Psoas muscle (tissue), 7 donors: ENCODE measurements at regions not wholly inside any gene's neighbourhood (a gene's known extent, or its start where the extent isn't known, plus 50 kb on each side); places are given as distances from the start of the nearest gene placed in this dataset.
A peak's percentile ranks its signal among the peaks of the same experiment; 100 is the strongest.

Source experiments
- ATAC-seq, 4 donors: fragments of 200-7000 bp; cut with Tn5 transposase; one replicate each; pipeline ENCODE4 v1.9.1; 2020; ENCODE audit warnings: moderate library complexity in 3 of 4, mild to moderate bottlenecking in 2 of 4
- DNase-seq, 2 donors: peaks; one replicate each; pipeline ENCODE4 v3.0.0-alpha.2; 2020
- H3K27ac ChIP-seq: fragments of 200-600 bp; one replicate; pipeline ENCODE4 v1.8.0; 2022
- H3K27me3 ChIP-seq, 3 donors: fragments of 200-600 bp in 1 of 3; one replicate each; pipeline versions ENCODE4 v1.6.1 to v1.8.0; 2013 to 2022; ENCODE audit warnings: low read length in 2 of 3, mild to moderate bottlenecking in 2 of 3, moderate library complexity in 1 of 3; ENCODE audit not compliant: insufficient read depth in 3 of 3
- H3K36me3 ChIP-seq, 2 donors: fragments of 200-600 bp in 1 of 2; one replicate each; pipeline versions ENCODE4 v1.6.1 to v1.8.0; 2013 to 2022; ENCODE audit warnings: low read depth in 1 of 2, mild to moderate bottlenecking in 1 of 2, moderate library complexity in 1 of 2; ENCODE audit not compliant: insufficient read depth in 1 of 2
- H3K4me1 ChIP-seq: fragments of 200-600 bp; one replicate; pipeline ENCODE4 v1.8.0; 2022
- H3K4me3 ChIP-seq: fragments of 200-600 bp; one replicate; pipeline ENCODE4 v1.8.0; 2022; ENCODE audit warnings: mild to moderate bottlenecking
- H3K9me3 ChIP-seq: fragments of 200-600 bp; one replicate; pipeline ENCODE4 v1.8.0; 2022
- WGBS, 3 donors: extraction: QIAGEN DNeasy Blood & Tissue Kit; methylation state at CpG; one replicate each; pipeline versions ENCODE4 v1.1.6 to v1.1.7; 2013; 5-methylcytosine and 5-hydroxymethylcytosine counted together
- intact Hi-C, 2 donors: fragments of 100-400 bp; cut with DNase I; formaldehyde crosslinking; loops; one replicate each; pipeline versions ENCODE4 v1.11.0 to v1.14.2; 2022
- TF ChIP-seq, protein P1 (sequence below): fragments of 200-600 bp; IDR thresholded peaks from one replicate; pipeline ENCODE4 v1.8.0; 2022; ENCODE audit warnings: antibody characterized with exemption
- donor health status: healthy with polysubstance abuse.
- donor health status: DM: no; HTN: no; CAD: no; lungs with moderate emphysema.
- donor health status: Bipolar disorder and iron deficiency.
- donor health status: healthy.
- donor health status: DM: yes; HTN: yes; CAD: no.
- donor health status: DM: no; HTN: no; CAD: no.
- donor health status: DM: yes; HTN: yes; CAD: no.

DNA sequence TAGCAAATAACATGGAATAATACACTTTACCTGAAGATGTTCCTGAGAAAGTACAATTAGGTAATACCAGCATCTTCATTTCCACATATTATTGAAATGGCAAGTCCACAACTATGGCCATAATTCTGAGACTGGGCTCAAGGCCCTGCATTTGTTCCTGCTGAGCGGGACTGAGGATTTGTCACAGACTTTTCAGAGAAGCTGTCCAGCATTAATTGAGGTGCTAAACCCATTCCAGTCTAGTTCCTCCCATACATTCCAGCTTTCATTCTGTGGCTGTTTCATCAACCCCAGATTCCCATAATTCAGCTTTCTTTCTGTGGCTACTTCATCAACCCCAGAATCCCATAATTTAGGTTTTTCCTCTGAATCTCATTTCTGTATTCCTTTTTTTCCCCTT, 293.4 kb upstream of the GBE1 start:
- no peak overlapping the region for H3K27ac ChIP-seq
- 24 to 46% (median 28%) methylated on average over 1 of the region's 1 CpG for WGBS, 3 donors
- ATAC-seq (peak in 2 of 4 donors; percentile 70 to 79), DNase-seq (no peak)
- no peaks in the 10 kb centered on the region for H3K9me3 ChIP-seq
- TF ChIP-seq, protein P1, sequence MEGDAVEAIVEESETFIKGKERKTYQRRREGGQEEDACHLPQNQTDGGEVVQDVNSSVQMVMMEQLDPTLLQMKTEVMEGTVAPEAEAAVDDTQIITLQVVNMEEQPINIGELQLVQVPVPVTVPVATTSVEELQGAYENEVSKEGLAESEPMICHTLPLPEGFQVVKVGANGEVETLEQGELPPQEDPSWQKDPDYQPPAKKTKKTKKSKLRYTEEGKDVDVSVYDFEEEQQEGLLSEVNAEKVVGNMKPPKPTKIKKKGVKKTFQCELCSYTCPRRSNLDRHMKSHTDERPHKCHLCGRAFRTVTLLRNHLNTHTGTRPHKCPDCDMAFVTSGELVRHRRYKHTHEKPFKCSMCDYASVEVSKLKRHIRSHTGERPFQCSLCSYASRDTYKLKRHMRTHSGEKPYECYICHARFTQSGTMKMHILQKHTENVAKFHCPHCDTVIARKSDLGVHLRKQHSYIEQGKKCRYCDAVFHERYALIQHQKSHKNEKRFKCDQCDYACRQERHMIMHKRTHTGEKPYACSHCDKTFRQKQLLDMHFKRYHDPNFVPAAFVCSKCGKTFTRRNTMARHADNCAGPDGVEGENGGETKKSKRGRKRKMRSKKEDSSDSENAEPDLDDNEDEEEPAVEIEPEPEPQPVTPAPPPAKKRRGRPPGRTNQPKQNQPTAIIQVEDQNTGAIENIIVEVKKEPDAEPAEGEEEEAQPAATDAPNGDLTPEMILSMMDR, result no peak
- H3K4me1 ChIP-seq, result peaks cover 7% of the 10 kb centered on the region
- H3K4me3 ChIP-seq, result no peak overlapping the region
- no peaks in the 10 kb centered on the region for H3K36me3 ChIP-seq
- no peaks in the 10 kb centered on the region for H3K27me3 ChIP-seq
- intact Hi-C loops, result no loop called here

DNA sequence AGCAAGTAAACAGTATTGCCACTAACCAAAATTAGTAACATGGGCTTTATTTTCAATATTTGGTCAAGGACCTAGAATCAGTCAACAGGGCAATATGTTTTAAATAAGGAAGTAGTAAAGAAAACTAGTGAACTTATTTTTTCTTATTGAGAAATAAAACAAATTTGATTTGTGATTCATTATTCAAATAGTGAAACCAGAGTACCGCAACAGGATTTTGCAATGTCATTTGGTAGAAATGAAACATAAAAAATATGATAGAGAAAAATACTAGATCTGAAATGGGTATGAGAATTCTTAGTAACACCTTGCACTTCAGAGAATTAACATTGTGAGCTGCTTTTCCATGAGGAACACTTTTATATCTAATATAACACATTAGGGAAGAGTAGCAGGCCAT, 291.8 kb upstream of the GBE1 start:
- H3K4me1 ChIP-seq, result peaks cover 7% of the 10 kb centered on the region
- ATAC-seq, result no peak
- intact Hi-C loops, result no loop called here

DNA sequence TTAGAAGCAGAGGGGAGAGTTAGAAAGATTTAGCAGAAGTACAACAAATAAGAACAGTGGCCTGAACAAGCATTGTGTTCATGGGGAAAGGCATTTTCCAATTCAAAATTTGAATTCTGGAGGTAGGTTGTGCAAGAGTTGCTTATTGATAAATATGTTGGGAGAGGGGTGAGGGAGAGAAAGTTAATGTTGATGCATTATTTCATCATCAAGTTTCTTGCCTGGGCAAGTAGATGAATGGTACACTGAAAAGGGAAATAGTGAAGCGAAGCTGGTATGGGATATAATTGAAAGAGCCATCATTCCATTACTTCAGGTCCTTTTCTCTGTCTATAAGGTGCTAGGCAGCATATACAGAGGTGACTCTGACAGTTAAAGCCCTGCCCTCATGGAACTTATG, 288.9 kb upstream of the GBE1 start:
- Histone ChIP-seq H3K36me3 (no peaks in the 10 kb centered on the region), H3K9me3 (no peaks in the 10 kb centered on the region), H3K4me1 (no peaks in the 10 kb centered on the region), H3K27me3 (no peaks in the 10 kb centered on the region), H3K27ac (no peak overlapping the region), H3K4me3 (no peak overlapping the region)
- 94 to 97% (median 95%) methylated on average over 1 of the region's 1 CpG for whole genome bisulfite sequencing, 3 donors
- no peak for DNase-seq
- intact Hi-C loops, result no loop called here
- no peak for ATAC-seq
- TF ChIP-seq, protein P1, result no peak

More for the DNA sequence above, 291.8 kb upstream of the GBE1 start:
- Histone ChIP-seq H3K4me3 (no peak overlapping the region), H3K27me3 (no peaks in the 10 kb centered on the region), H3K27ac (no peak overlapping the region), H3K9me3 (no peaks in the 10 kb centered on the region), H3K36me3 (no peaks in the 10 kb centered on the region)
- no peak for DNase-seq
- TF ChIP-seq, protein P1, result no peak
- 97 to 100% (median 100%) methylated on average over 1 of the region's 1 CpG for WGBS, 3 donors

DNA sequence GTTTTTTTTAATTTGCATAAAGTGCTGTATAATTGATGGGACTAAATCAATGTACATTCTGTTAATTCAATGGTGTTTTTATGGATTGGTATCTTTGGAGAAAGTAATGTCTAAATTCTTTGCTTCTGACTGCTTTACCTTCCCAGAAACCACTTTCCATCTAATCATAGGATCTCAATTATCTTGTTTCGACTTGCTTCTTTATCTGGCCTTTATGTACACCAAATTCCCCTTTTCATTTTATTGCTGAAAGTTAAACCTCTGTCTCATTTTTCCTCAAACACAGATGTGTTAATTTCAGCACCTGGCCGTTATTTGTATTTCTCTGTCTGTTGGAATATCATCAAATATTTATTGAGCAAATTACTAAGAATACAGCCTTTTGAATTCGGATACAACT, 287.3 kb upstream of the GBE1 start:
- 82 to 87% (median 84%) methylated on average over 3 of the region's 3 CpGs for WGBS, 3 donors

More for the DNA sequence above, 287.3 kb upstream of the GBE1 start:
- H3K4me1 ChIP-seq, result no peaks in the 10 kb centered on the region
- TF ChIP-seq, protein P1, result no peak
- no peak for ATAC-seq
- H3K27ac ChIP-seq, result no peak overlapping the region
- intact Hi-C loops, result no loop called here
- no peaks in the 10 kb centered on the region for H3K36me3 ChIP-seq
- DNase-seq, result no peak
- H3K4me3 ChIP-seq, result no peak overlapping the region
- no peaks in the 10 kb centered on the region for H3K9me3 ChIP-seq
- no peaks in the 10 kb centered on the region for H3K27me3 ChIP-seq
